CD4-positive, alpha-beta T cell treated with Interferon gamma for 1 hour (primary cell): ENCODE measurements at regions not wholly inside any gene's neighbourhood (a gene's known extent, or its start where the extent isn't known, plus 50 kb on each side); places are given as distances from the start of the nearest gene placed in this dataset.
"Not testable (repeated sequence)": the region's sequence is repeated elsewhere in the genome, so short reads cannot be mapped to it uniquely, and the experiment has no call there.

Experiments
- DNase-seq: peaks from one replicate; pipeline ENCODE4 v3.0.0-alpha.2; 2020

DNA sequence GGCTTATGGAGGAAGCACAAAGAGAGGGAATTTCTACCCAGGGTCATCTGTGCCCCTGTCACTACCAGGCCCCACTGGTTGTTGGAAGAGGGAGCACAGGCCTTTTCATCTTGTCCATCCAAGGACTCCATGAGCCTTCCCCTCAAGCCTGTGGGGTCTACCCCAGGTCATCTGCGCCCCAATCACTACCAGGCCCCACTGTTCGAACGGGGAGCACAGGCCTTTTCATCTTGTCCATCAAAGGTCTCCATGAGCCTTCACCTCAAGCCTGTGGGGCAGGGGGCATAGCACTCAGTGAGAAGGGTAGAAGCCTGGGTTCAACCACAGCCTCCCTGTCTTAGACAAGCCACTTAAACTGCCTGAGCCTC is 101.5 kb upstream of the CDH5 start:
- DNase-seq: no peak

DNA sequence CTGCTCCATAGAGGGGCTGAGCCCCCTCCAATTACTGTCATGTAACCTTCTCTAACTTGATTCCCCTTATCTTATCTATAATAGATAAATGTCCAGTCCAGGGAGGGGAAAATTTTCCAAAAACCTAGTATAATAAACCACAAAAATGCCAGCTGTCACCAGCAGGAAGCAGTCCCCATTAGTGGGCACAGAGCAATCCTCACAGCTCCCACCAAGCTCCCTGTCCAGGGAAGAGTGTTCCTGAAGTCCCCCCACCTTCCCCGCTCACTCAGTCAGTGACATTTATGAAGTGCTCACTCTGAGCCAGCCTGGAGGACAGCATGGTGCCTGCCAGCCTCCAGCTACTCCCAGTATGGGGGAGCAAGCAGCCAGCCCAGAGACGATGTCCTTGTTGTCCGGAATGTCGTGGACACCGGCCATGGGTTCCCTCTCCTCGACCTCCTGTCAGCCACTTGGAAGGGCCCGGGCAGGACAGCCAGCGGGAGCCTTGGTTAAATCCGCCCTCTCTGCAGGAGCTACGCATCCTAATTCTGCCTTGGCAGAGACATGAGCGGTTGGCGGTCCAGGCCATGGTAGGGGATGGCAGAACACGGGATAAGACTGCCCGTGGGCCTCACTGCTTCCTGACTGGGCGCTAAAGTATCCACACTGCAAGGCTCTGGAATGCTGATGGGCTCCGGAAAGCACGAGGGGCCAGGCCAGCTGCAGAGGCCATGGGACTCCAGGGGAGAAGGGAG is 102.0 kb upstream of the CDH5 start:
- no peak for DNase-seq

DNA sequence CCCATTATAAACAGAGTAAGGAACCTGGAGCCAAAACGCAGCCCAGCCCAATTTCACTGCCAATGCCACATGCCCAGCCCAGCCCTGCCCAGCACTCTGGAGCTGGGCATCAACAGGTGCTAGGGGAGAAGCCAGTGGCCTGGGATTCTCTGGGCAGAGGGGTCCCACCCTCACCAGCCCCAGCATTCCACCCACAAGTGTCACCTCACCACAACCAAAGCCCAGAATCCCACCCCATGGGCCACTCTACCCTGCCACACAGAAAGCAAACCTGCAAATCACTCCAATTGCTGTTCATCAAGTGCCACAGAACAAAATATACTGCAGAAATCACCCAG is 102.5 kb upstream of the CDH5 start:
- no peak for DNase-seq

DNA sequence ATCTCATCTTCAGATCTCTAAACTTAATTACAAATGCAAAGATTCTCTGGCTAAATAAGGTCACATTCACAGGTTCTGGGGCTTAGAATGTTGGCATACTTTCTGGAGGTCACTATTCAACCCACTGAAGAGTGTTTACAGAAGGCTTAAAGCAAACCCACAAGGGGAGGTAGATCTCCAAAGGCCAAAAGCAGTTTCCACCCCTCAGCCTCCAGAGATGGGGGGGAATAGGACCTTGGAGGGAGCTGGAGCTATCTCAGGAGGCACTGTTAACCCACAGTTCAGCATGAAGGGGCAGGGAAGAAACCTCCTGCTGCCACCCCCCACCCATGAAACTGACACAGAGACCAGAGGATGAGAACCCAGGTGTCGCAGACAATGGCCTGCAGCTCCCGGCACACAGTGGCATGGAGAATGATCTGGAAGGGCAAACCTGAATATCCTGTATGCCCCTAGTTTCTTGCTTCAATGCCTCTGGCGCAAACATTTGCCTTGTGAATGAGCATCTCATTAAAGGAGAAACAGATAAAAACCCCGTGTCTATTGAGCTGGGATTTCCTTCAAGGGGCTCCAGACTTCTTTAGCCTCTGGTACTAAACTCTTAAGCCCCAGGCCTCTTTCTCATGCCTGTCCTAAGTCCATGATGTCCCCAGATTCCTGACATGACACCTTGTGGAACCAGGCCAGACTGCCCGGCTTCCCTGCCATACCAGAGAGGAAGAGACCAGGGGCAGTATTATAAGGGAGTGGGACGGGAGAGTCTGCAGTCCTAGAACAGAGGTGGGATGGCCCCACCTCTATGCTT is 103.1 kb upstream of the CDH5 start:
- no peak for DNase-seq

DNA sequence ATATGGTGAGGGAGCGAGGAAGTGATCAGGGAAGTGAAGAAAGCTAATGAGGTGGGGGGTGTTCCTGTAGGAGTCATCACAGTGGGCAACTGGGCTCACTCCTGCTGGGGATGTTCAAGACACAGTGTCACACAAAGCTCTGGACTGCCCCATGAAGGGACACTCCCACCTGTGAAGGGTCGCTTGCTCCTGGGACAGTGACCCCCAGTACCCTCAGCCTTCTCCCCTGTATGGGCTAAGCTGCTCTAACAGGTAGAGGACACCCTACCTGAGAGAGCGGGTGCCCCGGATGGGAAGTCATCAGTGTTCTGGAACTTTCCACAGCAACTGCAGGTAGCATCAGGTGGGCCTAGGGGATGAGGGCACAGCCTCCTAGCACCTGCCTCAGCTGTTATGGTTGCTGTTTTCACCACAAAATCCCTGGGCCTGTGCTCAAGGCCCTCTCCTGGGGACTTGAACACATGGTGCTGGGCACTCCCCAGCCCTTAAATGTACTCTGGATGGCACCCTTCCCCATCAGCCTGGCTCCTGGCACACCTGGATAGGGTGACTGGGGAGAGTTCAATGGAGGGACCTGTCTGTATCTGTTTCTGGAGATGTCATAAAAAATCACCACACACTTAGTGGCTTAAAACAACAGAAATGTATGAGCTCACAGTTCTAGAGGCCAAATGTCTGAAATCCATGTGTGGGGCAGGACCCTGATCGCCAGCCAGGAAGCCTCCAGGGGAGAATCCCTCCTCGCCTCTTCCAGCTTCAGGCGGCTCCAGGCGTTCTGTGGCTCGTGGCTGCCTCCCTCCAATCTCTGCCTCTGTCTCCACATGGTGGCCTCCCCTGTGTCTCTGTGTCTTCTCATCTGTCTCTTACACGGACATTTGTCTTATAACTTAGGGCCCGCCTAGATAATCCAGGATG is 104.0 kb upstream of the CDH5 start:
- no peak for DNase-seq

DNA sequence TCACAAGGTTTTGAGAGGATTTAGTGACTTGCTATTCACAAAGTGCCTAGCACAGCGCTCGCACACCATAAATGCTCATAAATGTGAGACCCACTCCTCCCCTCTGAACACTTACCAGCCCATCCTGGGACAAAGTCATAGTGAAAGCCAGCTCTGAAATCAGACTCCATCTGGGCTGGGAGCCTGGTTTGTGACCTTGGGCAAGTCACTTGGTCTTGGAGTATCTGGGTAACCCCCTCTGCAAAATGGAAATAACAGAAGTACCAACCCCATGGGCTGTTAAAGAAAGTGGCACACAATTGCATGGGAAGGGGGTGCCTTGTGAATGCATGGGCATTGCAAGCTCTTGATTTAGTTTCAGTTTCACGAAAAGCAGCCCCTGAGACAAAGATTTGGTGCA is 104.7 kb upstream of the CDH5 start:
- no peak for DNase-seq

DNA sequence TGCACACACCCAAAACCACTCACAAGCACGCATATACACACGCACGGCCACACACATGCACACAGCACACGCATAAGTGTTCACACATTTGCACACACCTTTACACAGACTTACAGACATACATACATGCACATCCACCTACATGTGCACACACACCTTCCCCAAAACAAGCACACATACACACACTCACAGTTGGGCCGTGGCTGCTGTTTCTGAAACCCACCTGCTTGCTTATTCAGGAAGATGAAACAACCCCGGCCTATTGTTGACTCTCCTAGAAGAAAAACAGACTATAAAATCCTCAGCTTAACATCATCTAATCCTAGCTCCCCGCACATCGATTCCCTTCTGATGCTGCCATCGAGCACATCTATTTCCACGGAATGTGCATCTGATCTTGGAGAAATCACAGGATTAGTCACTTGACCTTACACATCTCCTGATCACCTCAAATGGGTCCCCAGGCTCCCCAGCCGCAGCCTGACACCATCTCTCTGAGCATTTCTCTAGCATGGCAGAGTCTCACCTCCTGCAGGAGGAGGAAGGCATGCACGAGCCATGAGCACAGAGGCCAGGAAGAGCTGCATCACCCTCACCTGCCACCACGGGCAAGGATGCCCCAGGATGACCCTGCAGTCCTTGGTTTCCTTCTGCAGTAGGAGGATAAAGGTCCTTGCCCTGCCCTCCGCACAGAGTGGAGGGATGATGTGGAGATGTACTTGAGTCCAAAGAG is 105.8 kb upstream of the CDH5 start:
- no peak for DNase-seq

DNA sequence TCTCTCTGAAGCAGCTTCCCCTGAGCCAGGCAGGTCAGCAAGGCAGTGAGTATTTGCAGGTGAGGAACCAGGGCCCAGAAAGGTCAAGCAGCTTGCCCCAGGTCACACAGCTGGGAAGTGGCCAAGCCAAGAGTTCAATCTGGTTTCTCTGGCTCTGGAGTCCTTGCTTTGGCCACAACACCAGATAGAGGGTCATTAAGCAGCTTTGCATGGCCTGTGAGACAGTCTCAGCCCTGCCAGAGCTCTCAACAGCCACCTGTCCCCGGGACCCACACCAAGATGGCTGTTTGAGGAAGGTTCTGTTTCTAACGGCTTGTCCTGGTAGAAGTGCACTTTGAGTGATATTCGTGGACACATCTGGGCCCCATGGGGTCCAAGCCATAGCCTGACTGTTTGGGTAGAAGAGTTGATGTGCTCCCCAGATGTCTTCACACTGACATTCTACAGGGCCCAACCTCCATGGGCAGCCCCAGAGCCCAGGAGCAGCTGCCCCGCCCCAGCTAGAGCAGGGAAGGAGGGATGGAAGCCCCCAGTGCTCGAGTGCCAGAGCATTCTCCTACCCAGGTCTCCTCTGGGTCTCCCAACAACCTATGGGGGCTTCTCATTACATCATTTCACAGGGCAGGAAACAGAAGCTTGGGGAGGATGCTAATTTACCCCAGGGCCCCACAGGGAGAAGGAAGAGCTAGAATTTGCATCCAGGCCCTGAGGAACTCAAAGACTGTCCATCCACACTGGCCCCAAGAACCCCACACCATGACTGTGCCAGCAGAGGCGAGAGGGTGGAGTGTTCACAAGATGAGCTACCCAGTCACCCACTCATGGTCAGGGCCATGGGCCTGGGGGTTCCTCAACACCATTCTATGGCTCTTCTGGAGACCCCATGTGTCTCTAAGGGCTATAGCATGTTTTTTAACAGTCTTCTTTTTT is 107.3 kb upstream of the CDH5 start:
- DNase-seq: no peak

DNA sequence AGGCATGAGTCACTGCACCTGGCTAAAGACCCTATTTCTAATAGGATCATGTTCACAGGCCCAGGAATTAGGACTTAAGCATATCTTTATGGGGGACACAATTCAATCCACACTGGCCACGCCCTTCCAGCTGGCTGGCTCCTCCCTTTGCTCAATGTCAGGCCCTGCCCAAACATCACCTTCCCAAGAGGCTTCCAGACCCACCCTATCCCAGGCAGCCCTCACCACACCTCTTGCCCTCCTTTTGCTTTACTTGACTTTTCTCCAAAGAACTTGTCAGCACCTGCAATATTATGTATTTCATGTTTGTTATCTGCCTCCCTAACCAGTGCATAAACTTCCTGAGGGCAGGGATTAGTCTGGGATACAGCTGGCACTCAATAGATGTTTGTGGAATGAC is 109.6 kb upstream of the CDH5 start:
- no peak for DNase-seq

DNA sequence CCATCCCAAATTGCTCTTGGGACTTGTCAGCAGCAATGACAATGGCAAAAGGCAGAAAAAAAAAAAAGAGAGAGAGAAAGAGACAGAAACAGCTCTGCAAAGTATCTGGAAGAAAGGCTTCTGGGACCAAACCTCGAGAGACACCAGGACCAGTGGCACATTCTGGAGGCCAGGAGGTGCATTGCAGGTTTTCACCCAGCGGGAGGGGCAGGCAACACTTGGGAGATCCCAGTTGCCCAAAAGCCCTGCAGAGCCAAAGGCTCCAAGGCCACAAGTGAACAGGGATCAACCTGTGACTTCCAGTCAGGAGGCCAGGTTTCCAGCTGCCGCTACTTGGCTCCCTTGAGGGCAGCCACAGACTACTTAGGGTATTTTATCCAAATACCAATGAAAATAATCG is 110.8 kb upstream of the CDH5 start:
- no peak for DNase-seq

DNA sequence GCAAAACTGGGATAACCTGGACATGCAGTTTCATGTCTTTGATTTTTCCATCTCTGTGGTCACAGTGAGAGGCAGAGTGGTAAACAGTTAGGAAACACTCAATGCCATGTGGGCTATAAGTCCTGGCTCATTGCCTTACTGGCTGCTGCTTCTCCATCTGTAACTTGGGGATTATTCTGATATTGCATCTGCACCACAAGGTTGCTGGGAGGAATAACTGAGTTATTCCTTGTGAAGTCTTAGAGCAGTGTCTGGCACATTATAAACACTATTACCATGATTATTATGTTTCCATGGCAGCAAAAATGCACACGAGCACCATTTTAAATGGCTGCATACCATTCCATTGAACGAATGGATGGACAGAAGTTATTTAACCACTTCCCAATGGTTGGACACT is 111.7 kb upstream of the CDH5 start:
- no peak for DNase-seq

DNA sequence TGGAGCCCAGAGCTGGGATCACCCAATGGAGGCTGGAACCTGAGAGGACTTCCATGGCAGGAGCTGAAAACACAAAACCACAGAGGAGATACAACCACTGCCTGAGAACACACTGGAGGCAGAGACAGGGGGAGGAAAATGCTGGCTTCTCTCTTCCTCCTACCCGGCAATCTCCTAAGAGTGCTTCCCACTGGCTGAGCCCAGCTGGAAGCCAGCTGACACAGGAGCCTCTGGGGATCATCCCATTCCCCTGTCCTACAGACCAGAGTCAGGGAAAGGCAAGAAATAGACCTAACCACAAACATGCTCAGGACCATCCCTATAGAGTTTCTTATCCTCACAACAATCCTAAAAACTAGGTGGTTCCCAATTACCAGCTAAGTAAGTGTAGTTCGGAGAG is 112.4 kb upstream of the CDH5 start:
- no peak for DNase-seq

DNA sequence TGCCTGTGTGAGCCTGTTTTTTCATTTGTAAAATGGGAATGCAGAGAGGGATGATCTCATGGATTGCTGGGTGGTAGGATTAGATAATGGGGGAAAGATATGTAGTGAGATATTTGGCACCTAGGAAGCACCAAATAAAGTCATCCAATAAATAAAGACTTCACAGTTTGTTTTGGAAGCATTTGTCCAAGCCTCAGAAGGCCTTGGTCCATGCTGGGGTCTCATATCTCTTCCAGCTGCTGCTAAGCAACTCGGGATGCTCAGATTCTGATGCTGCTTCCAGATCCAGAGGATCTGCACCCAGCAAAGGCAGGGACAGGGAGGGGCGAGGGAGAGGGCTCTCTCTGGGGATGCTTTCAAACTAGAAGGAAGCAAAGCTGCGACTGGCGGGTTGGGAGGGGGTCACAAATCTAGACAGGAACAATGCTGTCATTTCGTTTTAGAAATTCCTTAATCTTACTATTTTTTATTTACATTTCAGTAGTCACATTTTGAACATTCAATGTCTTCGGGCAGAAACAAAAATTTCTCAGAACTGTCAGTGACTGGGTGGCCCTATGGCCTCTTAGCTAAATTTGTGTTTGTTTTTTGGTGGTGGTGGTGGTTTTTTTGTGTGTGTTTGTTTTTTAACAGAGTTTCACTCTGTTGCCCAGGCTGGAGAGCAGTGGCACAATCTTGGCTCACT is 114.9 kb upstream of the CDH5 start:
- DNase-seq: no peak

DNA sequence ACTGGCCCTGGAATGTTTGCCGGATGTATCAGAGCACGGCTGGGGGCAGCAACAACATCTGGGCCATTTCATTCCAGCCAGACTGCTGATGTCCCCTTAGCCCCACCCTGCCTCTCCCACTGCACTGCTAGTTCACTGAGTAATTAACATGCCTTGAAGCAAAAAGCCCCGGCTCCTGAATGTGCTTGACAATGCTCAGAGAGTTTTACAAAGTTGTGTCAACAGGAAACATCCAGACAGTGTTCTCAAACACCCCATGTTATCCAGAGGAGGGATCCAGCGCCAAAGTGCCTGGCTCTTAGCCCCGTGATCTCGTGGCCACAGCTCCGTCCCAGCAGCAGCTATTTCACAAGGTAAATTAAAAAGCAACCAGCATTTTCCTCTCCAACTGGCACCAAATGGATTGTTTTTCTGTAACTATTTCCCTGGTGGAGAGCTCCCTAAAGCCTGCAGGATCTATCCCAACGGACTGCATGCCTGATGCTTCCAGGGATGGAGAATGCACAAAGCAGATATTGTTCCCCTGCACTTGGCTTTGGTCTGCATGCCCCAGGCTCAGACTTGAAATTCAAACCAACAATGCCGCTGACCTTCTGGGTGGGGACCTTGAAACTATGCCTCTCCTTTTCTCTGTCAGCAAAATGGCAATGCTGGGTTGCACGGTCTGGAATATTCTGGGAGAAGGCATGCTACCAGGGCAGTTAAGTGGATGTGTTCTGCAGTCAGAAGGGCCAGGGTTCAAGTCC is 115.6 kb upstream of the CDH5 start:
- DNase-seq: no peak

DNA sequence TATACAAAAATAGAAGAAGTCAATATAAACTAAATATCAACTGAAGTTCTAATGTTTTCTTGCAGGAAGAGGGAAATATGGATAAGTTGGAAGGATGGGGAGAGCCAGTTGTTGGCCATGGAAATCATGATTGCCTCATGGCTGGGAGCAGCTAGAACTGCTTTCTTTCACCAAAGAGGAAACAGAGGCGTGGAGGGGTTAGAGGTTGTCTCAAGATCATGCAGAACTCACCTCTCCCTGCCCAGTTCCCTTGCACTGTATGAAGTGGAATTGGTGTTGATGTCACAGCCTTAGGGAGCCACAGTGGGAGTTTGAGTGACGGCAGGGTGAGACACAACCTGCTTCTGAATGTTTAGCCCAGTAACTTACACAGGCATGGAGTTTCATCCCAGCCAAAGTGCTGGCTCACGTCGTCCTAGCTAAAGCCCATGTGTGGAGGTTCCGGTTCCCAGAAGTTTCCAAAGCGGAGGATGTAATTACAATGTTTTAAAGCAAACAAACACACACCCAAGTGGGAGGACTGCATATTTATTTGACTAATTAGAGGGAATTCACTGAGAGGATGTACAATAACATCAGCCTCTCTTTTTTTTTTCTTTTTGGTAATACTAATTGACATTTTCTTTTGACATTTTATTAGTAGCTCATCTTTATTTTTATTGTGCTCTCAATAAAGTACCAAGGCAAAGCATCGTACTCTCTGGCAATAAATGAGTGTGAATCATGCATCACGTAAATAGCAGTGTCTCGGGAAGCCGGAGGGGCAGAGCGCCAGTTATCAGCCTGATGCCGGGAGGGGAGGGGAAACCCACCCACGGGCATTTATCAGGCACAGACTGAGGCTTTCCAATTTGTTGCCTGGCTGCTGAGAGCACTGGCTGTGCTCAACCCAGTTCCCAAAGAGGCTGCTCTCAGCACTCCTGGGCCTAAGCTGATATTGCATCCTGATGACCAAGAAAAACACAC is 118.7 kb upstream of the CDH5 start:
- DNase-seq: no peak

DNA sequence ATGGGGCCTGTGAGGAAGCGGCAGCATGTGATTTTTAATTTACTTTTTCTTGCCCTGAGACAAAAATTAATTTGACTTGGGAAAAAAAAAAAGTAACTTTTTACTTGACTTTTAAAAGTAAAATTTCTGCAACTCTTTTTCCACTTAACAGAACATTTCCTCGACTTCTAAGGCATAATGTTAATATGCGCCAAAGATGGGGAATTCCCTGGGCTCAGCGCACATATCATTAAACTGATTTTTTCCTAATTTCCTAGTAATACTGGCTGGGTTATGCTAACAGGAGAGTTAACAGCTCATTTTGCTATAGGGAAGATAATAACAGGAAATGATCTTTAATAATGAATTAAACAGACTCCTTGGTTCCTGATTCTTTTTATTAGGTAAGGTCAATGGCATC is 120.6 kb upstream of the CDH5 start:
- DNase-seq: no peak

DNA sequence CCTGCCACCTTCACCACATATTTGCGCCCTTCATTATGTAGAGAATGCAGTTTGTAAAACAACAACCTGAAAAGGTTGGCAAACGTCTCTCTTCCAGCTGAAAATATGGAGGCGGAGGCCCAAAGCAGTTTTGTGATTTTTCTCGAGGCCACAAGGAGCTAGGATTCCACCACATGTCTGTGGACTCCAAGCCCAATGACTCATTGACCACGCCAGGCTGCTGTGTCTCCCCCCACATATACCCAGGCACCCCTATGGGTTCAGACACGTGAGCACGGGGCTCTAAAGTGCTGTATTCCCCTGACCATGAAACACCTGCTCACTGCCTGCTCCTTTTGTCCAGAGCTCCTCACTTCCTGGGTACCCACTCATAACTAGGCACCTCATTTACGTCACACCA is 121.4 kb upstream of the CDH5 start:
- DNase-seq: no peak

DNA sequence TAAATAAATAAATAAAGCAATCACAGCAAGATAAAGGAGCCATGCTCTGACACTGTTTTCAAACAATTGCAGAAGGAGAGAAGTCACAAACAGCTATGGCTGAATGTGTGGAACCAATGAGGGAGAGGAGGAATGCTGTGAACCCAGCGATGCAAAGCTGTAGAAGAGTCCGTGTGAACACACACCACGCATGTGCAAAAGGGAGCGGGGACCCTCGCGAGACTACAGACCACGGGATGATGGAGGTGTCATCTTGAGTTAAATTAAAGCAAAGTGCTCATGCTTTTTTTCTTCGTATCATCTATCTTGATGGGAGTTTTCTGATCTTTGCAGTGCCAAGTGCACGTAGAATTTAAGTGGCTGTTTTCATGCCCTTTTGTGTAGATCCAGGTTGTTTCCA is 123.8 kb upstream of the CDH5 start:
- DNase-seq: no peak

DNA sequence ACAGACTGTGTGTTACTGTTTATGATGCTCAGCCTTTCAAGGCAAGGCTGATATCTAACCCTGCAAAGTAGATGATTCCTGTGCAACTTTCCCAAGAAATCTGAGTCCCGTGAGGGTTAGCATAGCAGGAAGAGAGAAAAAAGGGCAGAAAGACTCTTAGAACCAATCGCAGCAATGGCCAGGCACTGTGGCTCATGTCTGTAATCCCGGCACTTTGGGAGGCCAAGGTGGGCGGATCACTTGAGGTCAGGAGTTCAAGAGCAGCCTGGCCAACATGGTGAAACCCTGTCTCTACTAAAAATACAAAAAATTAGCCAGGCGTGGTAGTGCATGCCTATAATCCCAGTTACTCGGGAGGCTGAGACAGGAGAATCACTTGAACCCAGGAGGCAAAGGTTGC is 124.3 kb upstream of the CDH5 start:
- not testable (repeated sequence) for DNase-seq
